Activated CD4-positive, alpha-beta T cell treated with anti-CD3 and anti-CD28 coated beads, Interleukin-2, amount 50 U/mL, for 1 hour (primary cell): ENCODE measurements at regions not wholly inside any gene's neighbourhood (a gene's known extent, or its start where the extent isn't known, plus 50 kb on each side); places are given as distances from the start of the nearest gene placed in this dataset.

Experiments used
- DNase-seq: peaks from one replicate; pipeline ENCODE4 v3.0.0-alpha.2; 2020

- DNase-seq = no peak
Measured at GRCh38 chr5:4204276-4205141, 608.9 kb downstream of the IRX1 start.

- DNase-seq = no peak
Measured at GRCh38 chr5:4205398-4205797, 609.8 kb downstream of the IRX1 start.

GRCh38 chr5:4206127-4206526, 610.5 kb downstream of the IRX1 start:
- no peak for DNase-seq

DNA sequence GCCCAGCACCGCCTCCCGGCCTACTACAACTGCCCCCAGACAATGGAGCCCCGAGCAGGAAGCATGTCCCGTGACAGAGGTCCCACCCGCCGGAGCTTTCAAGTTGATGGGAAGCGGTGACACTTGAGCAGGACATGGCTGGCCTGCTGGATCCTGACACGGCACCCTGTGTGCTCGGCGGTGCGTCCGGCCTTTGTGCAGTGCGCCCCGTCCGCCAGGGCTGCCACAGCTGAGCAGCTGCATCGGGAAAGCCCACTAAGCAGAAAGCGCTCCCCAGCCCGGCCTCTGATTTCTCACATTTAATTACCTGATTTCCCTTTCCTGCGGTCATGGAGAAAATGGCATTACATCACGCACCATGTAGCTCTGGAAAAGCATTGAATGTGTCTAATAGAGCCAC, 611.9 kb downstream of the IRX1 start:
- DNase-seq = no peak

DNA sequence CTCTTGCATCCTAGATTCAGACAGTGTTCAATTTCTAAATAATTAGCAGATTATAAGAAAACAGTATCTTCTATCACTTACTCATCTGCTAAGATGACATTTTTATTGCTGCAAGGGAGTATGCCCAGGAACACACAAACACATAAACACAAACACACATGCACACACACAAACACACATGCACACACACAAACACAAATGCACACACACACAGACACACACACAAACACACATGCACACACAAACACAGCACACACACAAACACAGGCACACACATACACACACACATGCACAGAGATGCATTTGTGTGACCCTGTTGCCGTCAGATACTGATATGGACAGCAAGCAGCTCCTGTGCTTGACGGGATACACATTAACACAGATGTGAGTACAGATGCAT, 612.9 kb downstream of the IRX1 start:
- no peak for DNase-seq

GRCh38 chr5:4208996-4209395, 613.4 kb downstream of the IRX1 start:
- DNase-seq = no peak

GRCh38 chr5:4212071-4212739, 616.6 kb downstream of the IRX1 start:
- DNase-seq = no peak

DNA sequence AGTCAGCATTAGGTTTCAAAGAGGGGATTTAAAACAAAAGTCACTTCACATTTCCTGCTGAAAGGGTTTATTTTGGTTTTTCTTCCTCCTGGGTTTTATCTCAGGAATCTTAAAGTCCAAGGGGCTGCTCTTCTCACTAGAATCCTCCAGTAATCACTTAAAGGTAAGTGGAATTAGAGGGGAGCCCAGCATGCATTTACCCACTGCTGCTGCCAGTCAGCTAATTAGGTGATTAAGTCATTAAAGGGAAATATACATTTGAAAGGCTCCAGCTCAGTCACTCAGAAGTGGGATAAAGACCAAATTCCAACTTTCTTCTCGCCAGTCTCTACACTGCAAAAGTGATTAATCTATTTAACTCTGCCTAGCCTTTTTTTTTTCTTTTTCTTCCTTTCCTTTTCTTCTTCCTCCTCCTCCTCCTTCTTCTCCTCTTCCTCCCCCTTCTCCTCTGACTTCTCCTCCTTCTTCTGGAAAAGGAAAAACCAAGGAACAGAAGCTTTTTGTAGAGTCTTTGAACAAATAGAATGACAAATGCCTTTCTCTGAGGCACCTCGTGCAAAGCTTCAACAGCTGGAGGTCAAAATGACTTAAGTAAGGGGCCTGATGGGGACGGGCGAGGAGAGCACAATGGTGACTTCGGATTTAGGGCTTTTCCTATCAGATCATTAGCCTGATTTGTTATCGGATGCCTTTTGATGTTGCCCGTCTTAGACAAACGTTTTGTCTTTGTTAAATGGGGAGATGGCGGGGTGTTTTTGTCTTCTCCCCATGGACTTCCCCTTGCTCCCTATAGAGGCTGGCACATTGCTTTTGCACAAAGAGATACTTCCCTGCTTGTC, 617.6 kb downstream of the IRX1 start:
- no peak for DNase-seq

GRCh38 chr5:4215143-4215542, 619.5 kb downstream of the IRX1 start:
- DNase-seq = no peak

DNA sequence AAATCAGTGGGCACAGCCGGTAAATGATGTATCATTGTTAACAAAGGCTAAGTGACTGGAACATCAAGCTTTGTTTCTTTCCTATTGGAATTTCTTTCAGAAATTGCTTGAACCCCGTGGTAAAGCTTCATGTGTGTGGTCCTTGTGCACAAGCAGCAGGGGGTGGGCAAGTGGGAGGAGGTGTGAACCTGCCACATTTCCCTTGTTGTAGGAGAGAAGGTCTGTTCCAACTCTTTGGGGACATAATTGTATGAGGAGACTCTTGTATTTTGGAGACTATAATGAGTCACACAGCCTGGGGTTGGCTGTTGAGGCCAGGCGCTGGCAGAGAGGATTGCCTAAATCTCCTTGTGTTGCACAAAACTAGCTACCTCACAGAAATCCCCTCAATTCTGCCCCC, 620.5 kb downstream of the IRX1 start:
- no peak for DNase-seq

- no peak for DNase-seq
Measured at GRCh38 chr5:4220016-4220415, 624.4 kb downstream of the IRX1 start.

DNA sequence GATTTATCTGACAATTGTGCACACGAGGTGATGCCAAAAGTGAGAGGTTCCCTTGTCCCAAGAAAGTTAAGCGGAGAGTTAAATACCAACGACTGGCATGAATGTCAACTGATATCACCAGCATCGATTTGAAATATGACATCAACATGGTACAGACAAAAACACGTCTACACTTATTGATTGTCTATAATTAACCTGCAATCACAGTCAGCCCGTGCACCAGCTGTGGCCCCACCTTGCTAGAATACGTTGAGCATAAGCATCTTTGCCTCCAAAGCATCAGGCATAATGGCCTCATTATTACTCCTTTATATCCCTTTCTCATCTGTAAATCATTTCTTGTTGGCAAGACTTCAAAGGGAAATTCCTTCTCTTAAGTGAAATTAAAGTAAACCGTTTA, 625.4 kb downstream of the IRX1 start:
- DNase-seq = no peak

DNA sequence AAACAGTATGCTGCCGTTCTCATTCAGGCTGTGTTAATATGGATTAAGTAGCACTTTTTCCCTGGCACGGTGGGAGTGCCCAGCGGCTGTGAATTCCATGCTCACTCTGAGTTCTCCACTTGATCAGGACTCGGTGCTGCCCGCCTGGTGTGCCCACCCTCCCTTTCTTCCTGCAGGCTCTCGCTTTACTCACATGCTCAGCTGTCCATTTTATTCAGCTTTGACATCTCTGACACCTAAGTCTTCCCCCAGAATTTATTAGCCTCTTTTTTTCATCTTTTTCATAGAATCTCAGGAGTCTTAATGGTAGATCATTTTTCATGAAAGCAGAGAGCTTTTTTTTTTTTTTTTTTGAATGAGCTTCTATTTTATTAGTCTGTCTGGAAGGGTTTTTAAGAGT, 626.5 kb downstream of the IRX1 start:
- DNase-seq = no peak

GRCh38 chr5:4222821-4223220, 627.2 kb downstream of the IRX1 start:
- DNase-seq = no peak

DNA sequence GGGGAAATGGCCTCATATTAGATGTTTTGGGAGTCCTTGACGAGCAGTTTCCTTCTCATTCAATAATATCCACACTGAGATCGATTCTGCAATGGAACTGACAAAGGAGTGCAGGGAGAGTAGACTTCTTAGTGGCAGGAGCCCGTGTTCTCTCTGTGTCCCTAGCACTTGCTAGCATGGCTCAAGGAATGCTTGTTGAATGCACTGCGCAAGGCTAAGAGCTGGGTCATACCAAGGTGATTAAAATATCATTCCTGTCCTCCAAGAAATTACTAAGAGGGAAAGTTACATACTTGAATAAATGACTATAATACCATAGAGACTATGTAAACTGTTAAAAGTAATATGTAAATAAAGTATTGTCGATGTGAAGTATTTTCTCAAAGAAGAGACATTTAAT, 630.1 kb downstream of the IRX1 start:
- DNase-seq = no peak

GRCh38 chr5:4226565-4226964, 630.9 kb downstream of the IRX1 start:
- DNase-seq = no peak

- DNase-seq = no peak
Measured at GRCh38 chr5:4228708-4229107, 633.1 kb downstream of the IRX1 start.

DNA sequence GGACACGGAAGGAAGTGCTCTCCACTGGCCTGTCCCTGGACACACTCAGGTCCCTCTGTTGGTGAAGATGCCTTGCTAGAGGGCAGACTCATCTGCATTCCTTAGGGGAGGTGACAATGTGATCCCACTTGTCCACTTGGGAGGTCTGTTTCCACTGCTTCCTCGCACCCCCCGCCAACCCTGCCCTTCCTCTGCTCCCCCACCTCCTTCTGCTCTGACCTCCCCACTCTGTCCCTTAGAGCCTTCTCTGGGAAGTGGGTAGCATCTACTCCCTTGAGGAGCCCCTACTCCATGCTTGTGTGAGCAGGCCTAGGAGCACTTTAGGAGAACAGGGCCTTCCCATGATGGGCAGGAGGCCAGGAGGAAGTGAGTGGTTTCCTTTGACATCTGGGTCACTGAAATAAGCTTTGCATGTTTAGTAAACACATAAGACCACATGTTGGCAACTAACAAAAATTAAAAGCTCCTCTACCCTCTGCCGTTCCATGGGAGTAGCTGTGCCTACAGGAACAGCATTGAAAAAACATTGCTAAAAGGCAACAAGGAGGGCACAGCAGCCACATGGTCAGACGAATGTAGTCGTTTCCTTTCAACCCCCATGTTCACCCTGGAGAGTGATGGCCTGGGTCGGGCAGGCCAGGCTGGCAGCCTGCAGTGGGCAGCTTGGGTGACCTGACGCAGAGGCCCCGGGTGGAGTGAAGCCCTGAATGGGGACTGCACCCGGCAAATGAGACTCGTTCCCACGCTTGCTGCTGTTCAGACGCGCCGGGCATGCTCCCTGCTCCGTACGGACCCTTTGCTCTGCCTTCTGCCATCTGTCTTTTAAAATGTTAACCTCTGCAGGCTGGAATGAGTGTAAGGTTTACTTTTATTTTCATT, 634.0 kb downstream of the IRX1 start:
- DNase-seq = no peak

DNA sequence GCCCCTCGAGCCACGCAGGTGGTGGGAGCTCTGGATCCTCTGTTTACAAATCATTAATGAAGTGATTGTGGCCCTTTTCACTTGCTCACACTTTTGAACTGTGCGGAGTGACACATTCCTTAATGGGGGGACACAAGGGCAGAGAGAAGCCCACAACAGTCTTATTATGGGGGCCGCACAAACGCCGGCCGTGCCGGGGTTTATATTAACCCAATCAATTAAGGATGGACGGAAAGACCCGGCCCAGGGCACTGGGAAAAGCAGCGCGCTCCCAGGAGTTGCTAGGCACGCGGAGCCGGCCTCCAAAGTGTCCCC, 634.8 kb downstream of the IRX1 start:
- DNase-seq = no peak

DNA sequence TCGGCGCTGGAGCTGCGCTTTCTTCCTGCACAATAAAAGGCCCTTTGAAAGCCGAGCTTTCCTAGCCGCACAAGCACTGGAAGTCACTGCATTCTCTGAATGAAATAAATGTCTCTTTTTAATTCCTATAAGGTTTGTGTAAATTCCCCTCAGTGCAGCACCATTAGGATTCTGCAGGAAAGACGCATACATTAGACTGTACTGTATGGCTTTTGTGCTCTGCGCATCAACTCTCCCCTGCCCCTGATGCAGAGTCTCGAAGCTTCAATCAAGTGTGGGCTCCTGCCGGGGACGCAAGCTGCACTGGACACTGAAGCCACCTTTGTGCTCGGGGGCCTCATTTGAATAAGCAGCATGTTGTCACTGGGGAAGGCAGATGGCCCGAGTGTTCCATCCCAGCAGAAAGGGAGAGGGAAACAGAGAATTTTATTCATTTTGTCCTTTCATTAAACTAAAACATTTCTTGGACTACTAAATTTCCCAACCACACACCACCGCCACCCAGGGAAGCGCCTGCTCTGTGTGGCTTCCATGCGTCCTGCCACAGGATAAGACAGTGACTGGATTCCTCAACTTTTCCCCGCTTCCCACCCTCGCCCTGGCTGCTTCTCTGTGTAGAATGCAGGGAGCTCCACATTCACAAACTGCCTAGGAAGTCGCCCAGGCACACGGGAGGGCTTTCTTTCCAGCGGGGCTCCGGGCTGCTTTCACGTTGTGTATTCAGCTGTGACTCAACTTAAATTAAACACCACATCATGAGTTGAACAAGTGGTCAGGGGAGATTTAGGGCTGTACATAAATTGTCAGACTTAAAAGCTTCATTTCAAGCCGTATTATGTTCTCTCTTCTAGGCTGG, 635.4 kb downstream of the IRX1 start:
- no peak for DNase-seq

GRCh38 chr5:4232084-4232483, 636.5 kb downstream of the IRX1 start:
- no peak for DNase-seq

- no peak for DNase-seq
Measured at GRCh38 chr5:4233671-4234070, 638.0 kb downstream of the IRX1 start.
